SK-N-SH (cell line): ENCODE measurements at regions not wholly inside any gene's neighbourhood (a gene's known extent, or its start where the extent isn't known, plus 50 kb on each side); places are given as distances from the start of the nearest gene placed in this dataset.

ENCODE experiments used
- CTCF ChIA-PET: fragments of 300-600, 350-600 bp; formaldehyde crosslinking; extraction: SDS; loops from one replicate; lab custom pipeline; 2021; lab: Yijun Ruan, JAX
- POLR2A ChIA-PET: fragments of 350-600 bp; sonication (Branson Sonifier 250); formaldehyde crosslinking; extraction: SDS; loops from one replicate; lab custom pipeline; 2020; ENCODE audit warnings: antibody characterized with exemption, inconsistent platforms; lab: Yijun Ruan, JAX
- DNase-seq: peaks from one replicate; pipeline ENCODE4 v3.0.0; 2012
- H2AFZ ChIP-seq: fragments of 200-600 bp; sonication (generic); 2 replicates; pipeline ENCODE4 v1.8.1; 2016; ENCODE audit warnings: antibody characterized with exemption, mild to moderate bottlenecking, low read depth
- H3F3A ChIP-seq: fragments of 200-600 bp; sonication (generic); replicated peaks from 2 replicates; pipeline ENCODE3; 2016; ENCODE audit warnings: antibody characterized with exemption, mild to moderate bottlenecking; ENCODE audit not compliant: insufficient read depth
- H3K27ac ChIP-seq, 2 experiments: fragments of 200-500 bp in 1 of 2; fragments of 200-600 bp in 1 of 2; sonication (Bioruptor generic) in 1 of 2; sonication (generic), shearing (Covaris generic) in 1 of 2; 2 replicates each; pipeline versions ENCODE4 v1.5.1 to v1.6.1; 2014 to 2016; ENCODE audit warnings: low read depth in 2 of 2, inconsistent platforms in 1 of 2, low read length in 1 of 2, mild to moderate bottlenecking in 1 of 2, mixed read lengths in 1 of 2
- H3K27me3 ChIP-seq: fragments of 200-600 bp; sonication (generic), shearing (Covaris generic); 2 replicates; pipeline ENCODE4 v1.6.1; 2016; ENCODE audit warnings: mixed run types; ENCODE audit not compliant: insufficient read depth
- H3K36me3 ChIP-seq, 2 experiments: fragments of 200-500 bp in 1 of 2; fragments of 200-600 bp in 1 of 2; sonication (Bioruptor generic) in 1 of 2; sonication (generic) in 1 of 2; replicated peaks in 1 of 2; 2 replicates each; pipeline versions ENCODE3 to v1.5.1; 2014 to 2016; ENCODE audit warnings: low read length in 1 of 2, mild to moderate bottlenecking in 1 of 2; ENCODE audit not compliant: insufficient read depth in 2 of 2, control insufficient read depth in 1 of 2
- H3K4me1 ChIP-seq, 2 experiments: fragments of 200-500 bp in 1 of 2; fragments of 200-600 bp in 1 of 2; sonication (Bioruptor generic) in 1 of 2; sonication (generic), shearing (Covaris generic) in 1 of 2; 2 replicates each; pipeline versions ENCODE4 v1.5.1 to v1.6.1; 2014 to 2016; ENCODE audit warnings: low read depth in 1 of 2, low read length in 1 of 2, mixed run types in 1 of 2; ENCODE audit not compliant: insufficient read depth in 2 of 2, control insufficient read depth in 1 of 2
- H3K4me2 ChIP-seq: fragments of 200-600 bp; sonication (generic), shearing (Covaris generic); 2 replicates; pipeline ENCODE4 v1.6.1; 2017; ENCODE audit warnings: mixed run types
- H3K4me3 ChIP-seq, 2 experiments: fragments of 200-500 bp in 1 of 2; fragments of 200-600 bp in 1 of 2; sonication (Bioruptor generic) in 1 of 2; sonication (generic), shearing (Covaris generic) in 1 of 2; 2 replicates each; pipeline versions ENCODE4 v1.5.1 to v1.8.1; 2014 to 2016; ENCODE audit warnings: low read depth in 2 of 2, inconsistent platforms in 1 of 2, low read length in 1 of 2, mild to moderate bottlenecking in 1 of 2, mixed read lengths in 1 of 2, moderate library complexity in 1 of 2
- H3K79me2 ChIP-seq: fragments of 200-600 bp; sonication (generic); 2 replicates; pipeline ENCODE4 v1.8.1; 2017; ENCODE audit warnings: mild to moderate bottlenecking; ENCODE audit not compliant: insufficient read depth
- H3K9ac ChIP-seq: fragments of 200-600 bp; sonication (generic); 2 replicates; pipeline ENCODE4 v1.6.1; 2017; ENCODE audit warnings: mixed run types
- H3K9me2 ChIP-seq: fragments of 200-600 bp; sonication (generic); 2 replicates; pipeline ENCODE4 v1.6.1; 2017; ENCODE audit warnings: mixed run types
- H3K9me3 ChIP-seq: fragments of 200-600 bp; sonication (generic); 2 replicates; pipeline ENCODE4 v1.6.1; 2017; ENCODE audit warnings: mixed run types, mild to moderate bottlenecking, moderate library complexity
- H4K20me1 ChIP-seq: fragments of 200-600 bp; sonication (generic); 2 replicates; pipeline ENCODE4 v1.6.1; 2017; ENCODE audit warnings: mild to moderate bottlenecking, mixed run types; ENCODE audit not compliant: insufficient read depth
- GATA2 ChIP-seq: sonication (generic); formaldehyde crosslinking; IDR thresholded peaks from 2 replicates; pipeline ENCODE4 v1.5.0; 2020; ENCODE audit warnings: mild to moderate bottlenecking, missing genetic modification reagents
- MXI1 ChIP-seq: IDR thresholded peaks from 2 replicates; pipeline ENCODE4 v1.6.1; 2012; ENCODE audit warnings: mild to moderate bottlenecking, low read depth, low read length, improper control_type of control experiment
- TAF1 ChIP-seq: IDR thresholded peaks from 2 replicates; pipeline ENCODE4 v1.6.1; 2012; ENCODE audit warnings: low read depth, mild to moderate bottlenecking, low read length, moderate library complexity, borderline replicate concordance
- TEAD4 ChIP-seq: IDR thresholded peaks from 2 replicates; pipeline ENCODE4 v1.4.0; 2012; ENCODE audit warnings: mild to moderate bottlenecking, borderline replicate concordance; ENCODE audit not compliant: insufficient read depth
- WGBS: methylation state at CpG from one replicate; pipeline ENCODE4 v1.1.6; 2017; ENCODE audit warnings: low lambda C conversion rate; 5-methylcytosine and 5-hydroxymethylcytosine counted together
- TF ChIP-seq, protein P1 (sequence below): fragments of 150-350 bp; IDR thresholded peaks from 2 replicates; pipeline ENCODE4 v1.6.1; 2016; ENCODE audit warnings: mild to moderate bottlenecking, low read depth, low read length
- TF ChIP-seq, protein P2 (sequence below): fragments of 150-350 bp; IDR thresholded peaks from 2 replicates; pipeline ENCODE4 v1.6.1; 2017; ENCODE audit warnings: antibody characterized with exemption, low read length, low read depth, borderline replicate concordance
- TF ChIP-seq, protein P3 (sequence below): IDR thresholded peaks from 2 replicates; pipeline ENCODE4; 2012
- TF ChIP-seq, protein P4 (sequence below): IDR thresholded peaks from 2 replicates; pipeline ENCODE4 v1.4.0; 2012; ENCODE audit warnings: low read depth, borderline replicate concordance
- TF ChIP-seq, protein P5 (sequence below): fragments of 200-600 bp; sonication (generic); IDR thresholded peaks from 2 replicates; pipeline ENCODE4 v1.6.1; 2017; ENCODE audit warnings: antibody characterized with exemption, mild to moderate bottlenecking, moderate library complexity

DNA sequence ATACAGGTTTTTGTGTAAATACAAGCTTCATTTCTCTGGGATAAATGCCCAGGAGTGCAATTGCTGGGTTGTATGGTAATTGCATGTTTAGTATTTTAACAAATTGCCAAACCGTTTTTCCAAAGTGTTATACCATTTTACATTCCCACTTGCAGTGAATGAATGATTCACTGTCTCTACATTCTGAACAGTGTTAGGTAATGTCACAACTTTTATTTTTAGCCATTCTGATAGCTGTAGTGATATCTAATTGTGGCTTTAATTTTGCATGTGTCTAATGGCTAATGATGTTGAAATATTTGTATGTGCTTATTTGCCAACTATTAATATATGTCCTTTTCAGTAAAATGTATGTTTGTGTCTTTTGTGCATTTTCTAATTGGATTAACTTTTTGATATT, 156.9 kb upstream of the CES5A start:
- H2AFZ ChIP-seq = no peak overlapping the region
- H3K4me1 ChIP-seq = no peaks in the 10 kb centered on the region
- no peaks in the 10 kb centered on the region for H3F3A ChIP-seq
- ChIA-PET POLR2A (no interaction called here), CTCF (interaction anchor here (1.1 to 2.2 kb wide), 2 partner anchors 9 to 20 kb away, joined by 3 to 6 read pairs; no protein-coding TSS in a partner anchor)
- no peaks in the 10 kb centered on the region for H3K9me3 ChIP-seq
- H3K9me2 ChIP-seq = no peaks in the 10 kb centered on the region
- no peak for DNase-seq
- no peaks in the 10 kb centered on the region for H4K20me1 ChIP-seq
- H3K4me2 ChIP-seq = no peak overlapping the region
- no peaks in the 10 kb centered on the region; the same call in 1 of the 2 replicates for H3K79me2 ChIP-seq
- no peak overlapping the region for H3K4me3 ChIP-seq
- H3K27me3 ChIP-seq = no peaks in the 10 kb centered on the region
- no peak for TF ChIP-seq MXI1
- TF ChIP-seq GATA2 (CRISPR knock-in tag) = no peak
- no peak overlapping the region for H3K9ac ChIP-seq
- H3K27ac ChIP-seq = no peak overlapping the region
- 14% methylated on average over 1 of the region's 1 CpG for WGBS
- H3K36me3 ChIP-seq = no peaks in the 10 kb centered on the region

DNA sequence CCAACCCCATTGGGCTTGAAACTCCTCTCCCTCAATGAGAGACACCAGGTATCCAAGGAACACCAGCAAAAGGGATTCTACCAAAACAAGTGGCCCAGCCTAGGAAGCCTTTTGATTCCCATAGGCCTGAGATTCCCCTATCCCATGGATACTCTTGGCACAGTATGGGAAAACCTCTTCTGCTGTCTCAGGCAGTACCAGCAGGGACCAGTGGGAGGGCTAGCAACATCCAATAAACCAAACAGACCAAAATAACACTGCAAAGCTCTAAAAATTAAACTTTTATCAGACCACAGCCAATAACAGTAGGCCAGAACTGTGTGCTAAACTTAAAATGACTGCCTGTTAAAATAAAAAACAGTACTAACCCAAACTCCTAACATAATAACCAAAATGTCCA, 153.9 kb upstream of the CES5A start:
- no peaks in the 10 kb centered on the region for H3K27me3 ChIP-seq
- no peak overlapping the region for H3K27ac ChIP-seq
- no peak overlapping the region for H2AFZ ChIP-seq
- no peak for DNase-seq
- no peaks in the 10 kb centered on the region; the same call in 1 of the 2 replicates for H3K79me2 ChIP-seq
- H3K9me2 ChIP-seq = no peaks in the 10 kb centered on the region
- H3K4me1 ChIP-seq = no peaks in the 10 kb centered on the region
- no peaks in the 10 kb centered on the region for H4K20me1 ChIP-seq
- no peak overlapping the region for H3K4me3 ChIP-seq
- no peaks in the 10 kb centered on the region for H3K9me3 ChIP-seq
- TF ChIP-seq MXI1 (no peak), TAF1 (no peak), TEAD4 (no peak)
- TF ChIP-seq, protein P1, sequence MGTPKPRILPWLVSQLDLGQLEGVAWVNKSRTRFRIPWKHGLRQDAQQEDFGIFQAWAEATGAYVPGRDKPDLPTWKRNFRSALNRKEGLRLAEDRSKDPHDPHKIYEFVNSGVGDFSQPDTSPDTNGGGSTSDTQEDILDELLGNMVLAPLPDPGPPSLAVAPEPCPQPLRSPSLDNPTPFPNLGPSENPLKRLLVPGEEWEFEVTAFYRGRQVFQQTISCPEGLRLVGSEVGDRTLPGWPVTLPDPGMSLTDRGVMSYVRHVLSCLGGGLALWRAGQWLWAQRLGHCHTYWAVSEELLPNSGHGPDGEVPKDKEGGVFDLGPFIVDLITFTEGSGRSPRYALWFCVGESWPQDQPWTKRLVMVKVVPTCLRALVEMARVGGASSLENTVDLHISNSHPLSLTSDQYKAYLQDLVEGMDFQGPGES = no peak
- TF ChIP-seq, protein P2, sequence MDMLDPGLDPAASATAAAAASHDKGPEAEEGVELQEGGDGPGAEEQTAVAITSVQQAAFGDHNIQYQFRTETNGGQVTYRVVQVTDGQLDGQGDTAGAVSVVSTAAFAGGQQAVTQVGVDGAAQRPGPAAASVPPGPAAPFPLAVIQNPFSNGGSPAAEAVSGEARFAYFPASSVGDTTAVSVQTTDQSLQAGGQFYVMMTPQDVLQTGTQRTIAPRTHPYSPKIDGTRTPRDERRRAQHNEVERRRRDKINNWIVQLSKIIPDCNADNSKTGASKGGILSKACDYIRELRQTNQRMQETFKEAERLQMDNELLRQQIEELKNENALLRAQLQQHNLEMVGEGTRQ = no peak
- TF ChIP-seq, protein P3, sequence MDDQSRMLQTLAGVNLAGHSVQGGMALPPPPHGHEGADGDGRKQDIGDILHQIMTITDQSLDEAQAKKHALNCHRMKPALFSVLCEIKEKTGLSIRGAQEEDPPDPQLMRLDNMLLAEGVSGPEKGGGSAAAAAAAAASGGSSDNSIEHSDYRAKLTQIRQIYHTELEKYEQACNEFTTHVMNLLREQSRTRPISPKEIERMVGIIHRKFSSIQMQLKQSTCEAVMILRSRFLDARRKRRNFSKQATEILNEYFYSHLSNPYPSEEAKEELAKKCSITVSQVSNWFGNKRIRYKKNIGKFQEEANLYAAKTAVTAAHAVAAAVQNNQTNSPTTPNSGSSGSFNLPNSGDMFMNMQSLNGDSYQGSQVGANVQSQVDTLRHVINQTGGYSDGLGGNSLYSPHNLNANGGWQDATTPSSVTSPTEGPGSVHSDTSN = no peak
- TF ChIP-seq, protein P4, sequence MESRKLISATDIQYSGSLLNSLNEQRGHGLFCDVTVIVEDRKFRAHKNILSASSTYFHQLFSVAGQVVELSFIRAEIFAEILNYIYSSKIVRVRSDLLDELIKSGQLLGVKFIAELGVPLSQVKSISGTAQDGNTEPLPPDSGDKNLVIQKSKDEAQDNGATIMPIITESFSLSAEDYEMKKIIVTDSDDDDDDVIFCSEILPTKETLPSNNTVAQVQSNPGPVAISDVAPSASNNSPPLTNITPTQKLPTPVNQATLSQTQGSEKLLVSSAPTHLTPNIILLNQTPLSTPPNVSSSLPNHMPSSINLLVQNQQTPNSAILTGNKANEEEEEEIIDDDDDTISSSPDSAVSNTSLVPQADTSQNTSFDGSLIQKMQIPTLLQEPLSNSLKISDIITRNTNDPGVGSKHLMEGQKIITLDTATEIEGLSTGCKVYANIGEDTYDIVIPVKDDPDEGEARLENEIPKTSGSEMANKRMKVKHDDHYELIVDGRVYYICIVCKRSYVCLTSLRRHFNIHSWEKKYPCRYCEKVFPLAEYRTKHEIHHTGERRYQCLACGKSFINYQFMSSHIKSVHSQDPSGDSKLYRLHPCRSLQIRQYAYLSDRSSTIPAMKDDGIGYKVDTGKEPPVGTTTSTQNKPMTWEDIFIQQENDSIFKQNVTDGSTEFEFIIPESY = no peak
- TF ChIP-seq, protein P5, sequence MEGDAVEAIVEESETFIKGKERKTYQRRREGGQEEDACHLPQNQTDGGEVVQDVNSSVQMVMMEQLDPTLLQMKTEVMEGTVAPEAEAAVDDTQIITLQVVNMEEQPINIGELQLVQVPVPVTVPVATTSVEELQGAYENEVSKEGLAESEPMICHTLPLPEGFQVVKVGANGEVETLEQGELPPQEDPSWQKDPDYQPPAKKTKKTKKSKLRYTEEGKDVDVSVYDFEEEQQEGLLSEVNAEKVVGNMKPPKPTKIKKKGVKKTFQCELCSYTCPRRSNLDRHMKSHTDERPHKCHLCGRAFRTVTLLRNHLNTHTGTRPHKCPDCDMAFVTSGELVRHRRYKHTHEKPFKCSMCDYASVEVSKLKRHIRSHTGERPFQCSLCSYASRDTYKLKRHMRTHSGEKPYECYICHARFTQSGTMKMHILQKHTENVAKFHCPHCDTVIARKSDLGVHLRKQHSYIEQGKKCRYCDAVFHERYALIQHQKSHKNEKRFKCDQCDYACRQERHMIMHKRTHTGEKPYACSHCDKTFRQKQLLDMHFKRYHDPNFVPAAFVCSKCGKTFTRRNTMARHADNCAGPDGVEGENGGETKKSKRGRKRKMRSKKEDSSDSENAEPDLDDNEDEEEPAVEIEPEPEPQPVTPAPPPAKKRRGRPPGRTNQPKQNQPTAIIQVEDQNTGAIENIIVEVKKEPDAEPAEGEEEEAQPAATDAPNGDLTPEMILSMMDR = no peak
- POLR2A ChIA-PET = no interaction called here
- no peaks in the 10 kb centered on the region for H3F3A ChIP-seq
- H3K4me2 ChIP-seq = no peak overlapping the region
- no peak overlapping the region for H3K9ac ChIP-seq
- no peaks in the 10 kb centered on the region for H3K36me3 ChIP-seq
- CTCF ChIA-PET = no interaction called here
